Stimulated activated CD8-positive, alpha-beta memory T cell treated with anti-CD3 and anti-CD28 coated beads, Interleukin-7, amount 100 ng/mL, for 24 hours (primary cell): ENCODE measurements at regions not wholly inside any gene's neighbourhood (a gene's known extent, or its start where the extent isn't known, plus 50 kb on each side); places are given as distances from the start of the nearest gene placed in this dataset.
"Not testable (repeated sequence)": the region's sequence is repeated elsewhere in the genome, so short reads cannot be mapped to it uniquely, and the experiment has no call there.

Source experiments
- DNase-seq: peaks from one replicate; pipeline ENCODE4 v3.0.0-alpha.2; 2020; ENCODE audit warnings: low read depth

- DNase-seq = no peak
Measured at GRCh38 chr4:128758314-128758922, 51.1 kb upstream of the JADE1 start.

GRCh38 chr4:128757712-128758111 lies 51.8 kb upstream of the JADE1 start:
- DNase-seq = no peak

GRCh38 chr4:128751354-128751753 lies 58.1 kb upstream of the JADE1 start:
- DNase-seq = no peak

- DNase-seq = not testable (repeated sequence)
Measured at GRCh38 chr4:128741748-128742147, 67.8 kb upstream of the JADE1 start.

- no peak for DNase-seq
Measured at GRCh38 chr4:128737098-128737513, 72.4 kb upstream of the JADE1 start.

GRCh38 chr4:128735714-128736113 lies 73.8 kb upstream of the JADE1 start:
- no peak for DNase-seq

GRCh38 chr4:128728190-128728589 lies 81.3 kb upstream of the JADE1 start:
- no peak for DNase-seq

- no peak for DNase-seq
Measured at GRCh38 chr4:128727658-128728057, 81.8 kb upstream of the JADE1 start.

- DNase-seq = no peak
Measured at GRCh38 chr4:128725405-128726055, 84.0 kb upstream of the JADE1 start.

- DNase-seq = no peak
Measured at GRCh38 chr4:128722911-128723310, 86.6 kb upstream of the JADE1 start.

- no peak for DNase-seq
Measured at GRCh38 chr4:128721896-128722295, 87.6 kb upstream of the JADE1 start.

GRCh38 chr4:128720270-128720669 lies 89.2 kb upstream of the JADE1 start:
- DNase-seq = no peak

- no peak for DNase-seq
Measured at GRCh38 chr4:128718768-128719167, 90.7 kb upstream of the JADE1 start.

GRCh38 chr4:128716338-128716737 lies 93.2 kb upstream of the JADE1 start:
- no peak for DNase-seq

- no peak for DNase-seq
Measured at GRCh38 chr4:128715616-128716015, 93.9 kb upstream of the JADE1 start.

- DNase-seq = no peak
Measured at GRCh38 chr4:128711361-128711760, 98.1 kb upstream of the JADE1 start.

- no peak for DNase-seq
Measured at GRCh38 chr4:128709268-128709667, 100.2 kb upstream of the JADE1 start.

GRCh38 chr4:128707864-128708263 lies 101.6 kb upstream of the JADE1 start:
- DNase-seq = no peak

- no peak for DNase-seq
Measured at GRCh38 chr4:128703948-128704347, 105.6 kb upstream of the JADE1 start.

GRCh38 chr4:128700659-128701350 lies 108.7 kb upstream of the JADE1 start:
- DNase-seq = no peak

- DNase-seq = no peak
Measured at GRCh38 chr4:128698386-128698785, 111.1 kb upstream of the JADE1 start.

GRCh38 chr4:128697323-128697722 lies 112.2 kb upstream of the JADE1 start:
- DNase-seq = no peak

- DNase-seq = no peak
Measured at GRCh38 chr4:128690011-128690410, 119.5 kb upstream of the JADE1 start.
